Nephron progenitor cell (in vitro differentiated cells): ENCODE measurements at regions not wholly inside any gene's neighbourhood (a gene's known extent, or its start where the extent isn't known, plus 50 kb on each side); places are given as distances from the start of the nearest gene placed in this dataset.
"Not testable (repeated sequence)": the region's sequence is repeated elsewhere in the genome, so short reads cannot be mapped to it uniquely, and the experiment has no call there.

Experiments
- DNase-seq: peaks from one replicate; pipeline ENCODE4 v3.0.0; 2021
- H3K27ac Mint-ChIP-seq: 2 replicates; pipeline ENCODE4 v1.8.0; 2021; ENCODE audit warnings: mild to moderate bottlenecking, moderate library complexity, mixed read lengths
- H3K27me3 Mint-ChIP-seq: 2 replicates; pipeline ENCODE4 v1.8.0; 2021; ENCODE audit warnings: mild to moderate bottlenecking, low read depth, mixed read lengths; ENCODE audit not compliant: poor library complexity
- H3K36me3 Mint-ChIP-seq: 2 replicates; pipeline ENCODE4 v1.8.0; 2021; ENCODE audit warnings: low read depth, mixed read lengths
- H3K4me1 Mint-ChIP-seq: 2 replicates; pipeline ENCODE4 v1.8.0; 2021; ENCODE audit warnings: mixed read lengths
- H3K4me3 Mint-ChIP-seq: 2 replicates; pipeline ENCODE4 v1.8.0; 2021; ENCODE audit warnings: mild to moderate bottlenecking, moderate library complexity, mixed read lengths
- H3K9me3 Mint-ChIP-seq: 2 replicates; pipeline ENCODE4 v1.8.0; 2021; ENCODE audit warnings: mild to moderate bottlenecking, moderate library complexity, mixed read lengths
- CTCF ChIP-seq: fragments of 200-600 bp; sonication (generic); IDR thresholded peaks from 2 replicates; pipeline ENCODE4 v1.5.0; 2021; ENCODE audit warnings: antibody characterized with exemption

GRCh38 chr1:108314815-108315214, 70.9 kb upstream of the NBPF4 start:
- peaks cover 3% of the 10 kb centered on the region for H3K27me3 Mint-ChIP-seq
- H3K27ac Mint-ChIP-seq = no peak overlapping the region
- H3K36me3 Mint-ChIP-seq = no peaks in the 10 kb centered on the region
- H3K9me3 Mint-ChIP-seq = no peaks in the 10 kb centered on the region
- no peak for DNase-seq
- H3K4me1 Mint-ChIP-seq = no peaks in the 10 kb centered on the region
- no peak overlapping the region for H3K4me3 Mint-ChIP-seq
- TF ChIP-seq CTCF = no peak

GRCh38 chr1:108316545-108316944, 72.7 kb upstream of the NBPF4 start:
- peak; percentile 14 for TF ChIP-seq CTCF
- no peak for DNase-seq
- Mint-ChIP-seq H3K4me1 (no peaks in the 10 kb centered on the region), H3K4me3 (no peak overlapping the region), H3K9me3 (no peaks in the 10 kb centered on the region), H3K27ac (no peak overlapping the region), H3K36me3 (no peaks in the 10 kb centered on the region), H3K27me3 (peaks cover 3% of the 10 kb centered on the region)

- Mint-ChIP-seq H3K9me3 (peaks cover 4% of the 10 kb centered on the region), H3K27ac (no peak overlapping the region), H3K36me3 (no peaks in the 10 kb centered on the region), H3K4me1 (no peaks in the 10 kb centered on the region), H3K27me3 (no peaks in the 10 kb centered on the region), H3K4me3 (no peak overlapping the region)
- no peak for TF ChIP-seq CTCF
- no peak for DNase-seq
Measured at GRCh38 chr1:108320849-108321248, 77.0 kb upstream of the NBPF4 start.

- H3K27me3 Mint-ChIP-seq, H3K36me3 Mint-ChIP-seq, H3K27ac Mint-ChIP-seq, DNase-seq, H3K9me3 Mint-ChIP-seq, H3K4me1 Mint-ChIP-seq, H3K4me3 Mint-ChIP-seq: not testable (repeated sequence)
Measured at GRCh38 chr1:108325338-108325737, 81.5 kb upstream of the NBPF4 start.

- H3K27me3 Mint-ChIP-seq = no peaks in the 10 kb centered on the region
- no peaks in the 10 kb centered on the region for H3K36me3 Mint-ChIP-seq
- H3K27ac Mint-ChIP-seq = no peak overlapping the region
- TF ChIP-seq CTCF = no peak
- DNase-seq = peak; percentile 3
- H3K4me1 Mint-ChIP-seq = no peaks in the 10 kb centered on the region
- no peak overlapping the region for H3K4me3 Mint-ChIP-seq
- peaks cover 5% of the 10 kb centered on the region for H3K9me3 Mint-ChIP-seq
Measured at GRCh38 chr1:108327534-108328466, 83.9 kb upstream of the NBPF4 start.

- TF ChIP-seq CTCF = no peak
- Mint-ChIP-seq H3K27ac (no peak overlapping the region), H3K27me3 (peaks cover 8% of the 10 kb centered on the region), H3K4me3 (no peak overlapping the region), H3K36me3 (no peaks in the 10 kb centered on the region), H3K4me1 (no peaks in the 10 kb centered on the region), H3K9me3 (peaks cover 10% of the 10 kb centered on the region)
- no peak for DNase-seq
Measured at GRCh38 chr1:108345776-108346531, 102.1 kb upstream of the NBPF4 start.
